ENCODE measurements at regions not wholly inside any gene's neighbourhood (a gene's known extent, or its start where the extent isn't known, plus 50 kb on each side); places are given as distances from the start of the nearest gene placed in this dataset.

GRCh38 chrX:10818651-10819050, 198.3 kb upstream of the MID1 start:
- DNase-seq (ENCODE audit: low read depth in 3 of 3) = no peak

- no peak for DNase-seq (ENCODE audit: low read depth in 3 of 3)
Measured at GRCh38 chrX:10819973-10820372, 199.6 kb upstream of the MID1 start.

DNA sequence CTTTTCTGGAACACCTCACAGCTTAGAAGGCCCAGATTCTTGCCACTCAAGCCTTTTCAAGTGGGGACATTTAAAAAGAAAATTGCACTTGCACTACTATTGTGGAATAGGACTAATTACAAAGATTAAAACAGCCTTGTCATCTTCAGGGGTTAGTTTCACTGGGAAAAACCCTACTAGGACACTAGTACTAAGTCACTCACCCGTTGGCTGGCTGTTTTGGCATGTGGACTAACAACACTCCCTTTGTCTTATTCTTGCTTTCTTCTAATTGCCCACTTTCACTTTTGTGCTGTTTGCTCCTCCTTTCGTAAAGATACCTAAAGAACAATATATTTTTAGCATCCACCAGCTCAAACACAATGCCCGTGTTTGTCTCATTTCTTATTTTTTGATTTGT, 200.9 kb upstream of the MID1 start:
- DNase-seq (ENCODE audit: low read depth in 3 of 3) = no peak

DNA sequence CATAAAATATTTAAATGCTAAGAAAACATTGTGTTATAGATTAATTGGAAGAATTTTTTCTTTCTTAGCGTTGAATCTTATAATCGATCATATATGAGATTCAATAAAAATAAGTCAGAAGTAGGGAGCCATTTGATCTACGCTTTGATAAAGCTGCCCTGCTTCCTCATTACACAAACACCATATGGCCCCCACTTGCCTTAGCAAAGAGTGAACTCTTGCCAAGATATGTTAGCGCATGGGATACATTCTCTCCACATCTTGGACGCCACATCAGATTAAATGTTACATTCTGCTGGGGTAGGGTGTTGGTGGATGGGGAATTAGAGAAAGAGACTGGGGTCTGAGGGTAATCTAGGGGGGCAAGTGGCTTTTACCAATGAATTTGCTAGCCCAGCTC, 207.7 kb upstream of the MID1 start:
- DNase-seq (ENCODE audit: low read depth in 3 of 3) = no peak

GRCh38 chrX:10828640-10829039, 208.3 kb upstream of the MID1 start:
- DNase-seq (ENCODE audit: low read depth in 3 of 3) = no peak

- no peak for DNase-seq (ENCODE audit: low read depth in 3 of 3)
Measured at GRCh38 chrX:10831716-10832502, 211.5 kb upstream of the MID1 start.

- no peak for DNase-seq (ENCODE audit: low read depth in 3 of 3)
Measured at GRCh38 chrX:10833299-10834169, 213.1 kb upstream of the MID1 start.

- DNase-seq (ENCODE audit: low read depth in 3 of 3) = no peak
Measured at GRCh38 chrX:10841579-10841978, 221.2 kb upstream of the MID1 start.

GRCh38 chrX:10842646-10843045, 222.3 kb upstream of the MID1 start:
- no peak for DNase-seq (ENCODE audit: low read depth in 3 of 3)

GRCh38 chrX:10847333-10847732, 226.9 kb upstream of the MID1 start:
- no peak for DNase-seq (ENCODE audit: low read depth in 3 of 3)

GRCh38 chrX:10851809-10852208, 231.4 kb upstream of the MID1 start:
- no peak for DNase-seq (ENCODE audit: low read depth in 3 of 3)

- no peak for DNase-seq (ENCODE audit: low read depth in 3 of 3)
Measured at GRCh38 chrX:10854594-10854993, 234.2 kb upstream of the MID1 start.

DNA sequence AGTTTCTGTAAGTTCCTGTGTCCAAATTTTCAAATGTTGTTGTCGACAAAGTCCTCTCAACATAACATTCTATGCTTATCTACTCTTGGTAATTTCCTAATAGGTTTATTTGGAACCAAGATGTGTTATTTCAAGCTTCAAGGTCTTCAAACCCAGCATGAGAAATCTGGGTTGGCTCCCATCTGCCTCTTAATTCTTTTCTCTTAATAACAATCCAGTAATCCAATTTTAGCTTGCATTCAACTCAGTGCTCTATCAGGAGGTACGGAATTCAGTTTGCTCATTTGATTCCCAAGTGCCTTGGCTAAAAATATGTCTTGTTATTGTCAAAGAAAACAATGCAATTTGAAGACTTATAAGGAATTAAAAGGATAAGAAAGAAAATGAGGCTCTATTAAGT, 235.5 kb upstream of the MID1 start:
- no peak for DNase-seq (ENCODE audit: low read depth in 3 of 3)

GRCh38 chrX:10856797-10857196, 236.4 kb upstream of the MID1 start:
- no peak for DNase-seq (ENCODE audit: low read depth in 3 of 3)

GRCh38 chrX:10859353-10859752, 239.0 kb upstream of the MID1 start:
- DNase-seq (ENCODE audit: low read depth in 3 of 3) = no peak

GRCh38 chrX:10875995-10876394, 235.1 kb upstream of the HCCS start:
- DNase-seq (ENCODE audit: low read depth in 3 of 3) = no peak

- no peak for DNase-seq (ENCODE audit: low read depth in 3 of 3)
Measured at GRCh38 chrX:10882484-10882883, 228.6 kb upstream of the HCCS start.

- DNase-seq (ENCODE audit: low read depth in 3 of 3) = no peak
Measured at GRCh38 chrX:10884246-10884645, 226.9 kb upstream of the HCCS start.

DNA sequence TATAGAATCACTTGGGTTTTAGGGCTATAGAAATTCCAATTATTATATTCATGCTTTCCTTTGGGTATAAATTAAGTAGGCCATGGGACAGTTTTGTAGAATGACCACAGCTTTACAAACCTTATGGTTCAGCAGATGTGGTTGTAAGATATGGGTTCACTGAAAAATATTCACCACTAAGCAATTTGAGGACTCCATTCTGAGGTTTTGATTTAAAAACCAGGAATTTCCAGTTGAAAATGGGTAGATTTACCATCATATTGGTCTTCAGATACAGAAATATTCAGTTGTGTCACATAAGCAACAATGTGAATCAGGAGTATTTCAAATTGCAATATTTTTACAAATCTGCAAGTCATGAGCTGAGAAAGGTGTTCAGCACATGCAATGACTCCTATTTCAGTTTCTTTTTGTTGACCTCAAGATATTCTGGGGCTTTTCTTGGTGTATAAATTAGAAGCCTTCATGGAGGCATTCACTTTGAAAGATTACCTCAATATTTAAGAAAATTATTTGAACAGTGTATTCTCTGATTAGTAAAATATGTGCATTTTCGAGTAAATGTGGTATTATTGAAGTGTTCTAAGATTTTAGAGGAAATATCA, 218.4 kb upstream of the HCCS start:
- no peak for DNase-seq (ENCODE audit: low read depth in 3 of 3)

GRCh38 chrX:10893366-10893765, 217.8 kb upstream of the HCCS start:
- no peak for DNase-seq (ENCODE audit: low read depth in 3 of 3)

GRCh38 chrX:10893976-10894375, 217.2 kb upstream of the HCCS start:
- no peak for DNase-seq (ENCODE audit: low read depth in 3 of 3)

GRCh38 chrX:10897768-10898167, 213.4 kb upstream of the HCCS start:
- no peak for DNase-seq (ENCODE audit: low read depth in 3 of 3)

Measured in stimulated activated CD4-positive, alpha-beta T cell treated with anti-CD3 and anti-CD28 coated beads, TNF-alpha, amount 100 ng/mL, for 24 hours (primary cell).